Lung (tissue), 11 donors: ENCODE measurements at regions not wholly inside any gene's neighbourhood (a gene's known extent, or its start where the extent isn't known, plus 50 kb on each side); places are given as distances from the start of the nearest gene placed in this dataset.

Experiments used
- ATAC-seq: fragments of 200-7000 bp; cut with Tn5 transposase; one replicate; pipeline ENCODE4 v1.9.1; 2020; ENCODE audit warnings: moderate number of reproducible peaks; ENCODE audit not compliant: insufficient read depth, low FRiP score
- DNase-seq, 3 donors: peaks; one replicate each; pipeline ENCODE4 v3.0.0-alpha.2; 2013 to 2017
- H3K27ac ChIP-seq, 2 donors: one replicate each; pipeline ENCODE4 v1.5.1; 2013; ENCODE audit warnings: mild to moderate bottlenecking in 2 of 2, moderate library complexity in 2 of 2, control low read depth in 1 of 2, inconsistent platforms in 1 of 2, low read depth in 1 of 2, low read length in 1 of 2
- H3K27me3 ChIP-seq, 3 donors: one replicate each; pipeline ENCODE4 v1.5.1; 2013; ENCODE audit warnings: low read length in 2 of 3; ENCODE audit not compliant: control insufficient read depth in 3 of 3, insufficient read depth in 3 of 3
- H3K36me3 ChIP-seq, 4 donors: one replicate each; pipeline ENCODE4 v1.5.1; 2013; ENCODE audit warnings: low read length in 4 of 4, mild to moderate bottlenecking in 1 of 4, moderate library complexity in 1 of 4; ENCODE audit not compliant: control insufficient read depth in 4 of 4, insufficient read depth in 4 of 4
- H3K4me1 ChIP-seq, 5 donors: one replicate each; pipeline ENCODE4 v1.5.1; 2013; ENCODE audit warnings: low read length in 5 of 5, mild to moderate bottlenecking in 2 of 5, moderate library complexity in 1 of 5; ENCODE audit not compliant: control insufficient read depth in 5 of 5, insufficient read depth in 5 of 5
- H3K4me3 ChIP-seq: one replicate; pipeline ENCODE4 v1.5.1; 2013; ENCODE audit warnings: mild to moderate bottlenecking, control low read depth, moderate library complexity
- H3K9ac ChIP-seq, 2 donors: one replicate each; pipeline ENCODE4 v1.5.1; 2013; ENCODE audit warnings: low read length in 2 of 2, control low read depth in 1 of 2; ENCODE audit not compliant: insufficient read depth in 1 of 2
- H3K9me3 ChIP-seq, 4 donors: one replicate each; pipeline ENCODE4 v1.5.1; 2013; ENCODE audit warnings: low read length in 3 of 4, mild to moderate bottlenecking in 1 of 4, moderate library complexity in 1 of 4; ENCODE audit not compliant: control insufficient read depth in 4 of 4, insufficient read depth in 3 of 4
- WGBS, 2 donors: extraction: QIAGEN DNeasy Blood & Tissue Kit; methylation state at CpG; one replicate each; pipeline ENCODE4 v1.1.7; 2013; 5-methylcytosine and 5-hydroxymethylcytosine counted together
- TF ChIP-seq, protein P1 (sequence below): IDR thresholded peaks from 2 replicates; pipeline ENCODE4 v1.5.1; 2012; ENCODE audit warnings: mild to moderate bottlenecking; ENCODE audit errors: control extremely low read depth, extremely low read depth
- donor health status: control.
- donor health status: control.
- donor health status: Bipolar disorder and iron deficiency.
- donor health status: healthy.
- donor health status: DM: yes; HTN: yes; CAD: no.

DNA sequence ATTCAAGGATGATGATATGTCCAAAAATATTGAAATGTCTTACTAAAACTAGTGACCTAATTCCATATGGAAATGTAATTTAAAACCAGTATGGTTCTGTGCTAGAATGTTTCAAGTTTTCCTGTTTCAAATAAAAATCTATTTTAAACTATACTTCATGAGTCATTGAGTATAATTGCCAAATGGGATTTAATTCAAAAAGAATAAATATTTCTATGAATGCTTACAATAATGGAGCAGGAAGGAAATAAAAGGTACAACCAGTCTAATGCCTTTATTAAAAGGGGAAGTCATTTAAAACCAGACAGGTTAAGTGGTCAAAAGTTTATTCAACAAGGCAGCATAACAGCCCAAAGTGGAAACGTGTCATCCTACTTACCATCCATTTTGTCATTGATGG is 2347.1 kb downstream of the PCDH7 start:
- H3K9me3 ChIP-seq = peaks cover 0 to 3% (median 1%) of the 10 kb centered on the region in 4 donors
- peaks cover 0 to 4% (median 0%) of the 10 kb centered on the region in 5 donors for H3K4me1 ChIP-seq
- H3K36me3 ChIP-seq = no peaks in the 10 kb centered on the region
- DNase-seq (no peak), ATAC-seq (no peak)
- no peak overlapping the region for H3K27ac ChIP-seq
- no peaks in the 10 kb centered on the region for H3K27me3 ChIP-seq
- H3K4me3 ChIP-seq = no peak overlapping the region
- TF ChIP-seq, protein P1, sequence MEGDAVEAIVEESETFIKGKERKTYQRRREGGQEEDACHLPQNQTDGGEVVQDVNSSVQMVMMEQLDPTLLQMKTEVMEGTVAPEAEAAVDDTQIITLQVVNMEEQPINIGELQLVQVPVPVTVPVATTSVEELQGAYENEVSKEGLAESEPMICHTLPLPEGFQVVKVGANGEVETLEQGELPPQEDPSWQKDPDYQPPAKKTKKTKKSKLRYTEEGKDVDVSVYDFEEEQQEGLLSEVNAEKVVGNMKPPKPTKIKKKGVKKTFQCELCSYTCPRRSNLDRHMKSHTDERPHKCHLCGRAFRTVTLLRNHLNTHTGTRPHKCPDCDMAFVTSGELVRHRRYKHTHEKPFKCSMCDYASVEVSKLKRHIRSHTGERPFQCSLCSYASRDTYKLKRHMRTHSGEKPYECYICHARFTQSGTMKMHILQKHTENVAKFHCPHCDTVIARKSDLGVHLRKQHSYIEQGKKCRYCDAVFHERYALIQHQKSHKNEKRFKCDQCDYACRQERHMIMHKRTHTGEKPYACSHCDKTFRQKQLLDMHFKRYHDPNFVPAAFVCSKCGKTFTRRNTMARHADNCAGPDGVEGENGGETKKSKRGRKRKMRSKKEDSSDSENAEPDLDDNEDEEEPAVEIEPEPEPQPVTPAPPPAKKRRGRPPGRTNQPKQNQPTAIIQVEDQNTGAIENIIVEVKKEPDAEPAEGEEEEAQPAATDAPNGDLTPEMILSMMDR = no peak
- H3K9ac ChIP-seq = no peak overlapping the region
- WGBS, 2 donors = 26 to 42% methylated on average over 1 of the region's 1 CpG

DNA sequence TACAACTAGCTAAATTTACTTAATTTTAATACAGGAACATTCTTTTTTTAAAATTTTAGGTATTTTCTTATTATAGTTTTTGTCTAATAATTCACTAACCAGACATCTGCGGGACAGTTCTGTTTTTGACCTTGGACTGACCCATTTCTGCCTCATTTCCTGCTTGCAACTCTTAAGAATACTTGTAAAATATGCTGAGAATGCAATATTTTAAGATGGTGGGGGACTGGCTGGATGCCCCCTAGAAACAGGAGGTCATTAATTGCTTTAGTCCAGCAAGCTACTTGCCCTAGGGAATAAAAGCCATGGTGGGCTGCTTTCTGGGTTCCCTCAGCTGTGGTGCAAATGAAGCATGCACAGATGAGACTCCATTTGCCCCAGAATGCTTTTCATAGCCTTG is 2348.4 kb downstream of the PCDH7 start:
- TF ChIP-seq, protein P1 = no peak
- Histone ChIP-seq H3K4me3 (no peak overlapping the region), H3K27ac (no peak overlapping the region), H3K27me3 (no peaks in the 10 kb centered on the region), H3K9ac (no peak overlapping the region), H3K4me1 (peaks cover 0 to 6% (median 0%) of the 10 kb centered on the region in 5 donors), H3K9me3 (peaks cover 0 to 3% (median 1%) of the 10 kb centered on the region in 4 donors), H3K36me3 (no peaks in the 10 kb centered on the region)
- ATAC-seq (no peak), DNase-seq (no peak)
- 80 to 81% methylated on average over 1 of the region's 1 CpG for WGBS, 2 donors

DNA sequence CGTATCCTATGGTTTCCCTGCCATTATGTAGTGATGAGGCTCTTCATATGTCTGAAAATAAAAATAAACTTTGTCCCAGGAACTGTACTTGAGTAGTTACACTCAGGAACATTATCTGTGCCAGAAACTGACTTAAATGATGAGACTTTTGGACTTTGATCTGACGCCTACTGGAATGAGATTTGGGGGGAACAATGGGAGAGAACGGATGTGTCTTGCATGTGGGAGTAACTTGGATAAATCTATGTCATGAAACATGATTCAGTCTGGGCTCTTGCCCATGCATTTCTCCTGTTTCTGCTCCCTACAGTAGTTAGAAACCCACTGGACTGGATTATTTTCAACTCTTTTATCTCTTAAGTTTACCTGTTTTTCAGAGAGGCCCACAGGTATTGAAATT is 2351.4 kb downstream of the PCDH7 start:
- H3K9me3 ChIP-seq = peaks cover 0 to 3% (median 1%) of the 10 kb centered on the region in 4 donors
- DNase-seq (no peak), ATAC-seq (no peak)
- no peaks in the 10 kb centered on the region for H3K27me3 ChIP-seq
- 51 to 58% methylated on average over 3 of the region's 3 CpGs for WGBS, 2 donors
- no peak overlapping the region for H3K27ac ChIP-seq
- peaks cover 0 to 9% (median 0%) of the 10 kb centered on the region in 5 donors for H3K4me1 ChIP-seq
- H3K4me3 ChIP-seq = no peak overlapping the region
- TF ChIP-seq, protein P1 = no peak
- no peak overlapping the region for H3K9ac ChIP-seq
- H3K36me3 ChIP-seq = no peaks in the 10 kb centered on the region
